ENCODE measurements at regions not wholly inside any gene's neighbourhood (a gene's known extent, or its start where the extent isn't known, plus 50 kb on each side); places are given as distances from the start of the nearest gene placed in this dataset.

- WGBS, 3 donors, result 74 to 81% (median 79%) methylated on average over 14 of the region's 14 CpGs
- H3K36me3 ChIP-seq (ENCODE audit: control insufficient read depth in 3 of 3, insufficient read depth in 2 of 3, low read depth in 1 of 3, low read length in 3 of 3), result no peaks in the 10 kb centered on the region
- no peaks in the 10 kb centered on the region for H3K27me3 ChIP-seq (ENCODE audit: control insufficient read depth in 3 of 3, insufficient read depth in 3 of 3, low read length in 3 of 3)
- no peak overlapping the region for H3K27ac ChIP-seq (ENCODE audit: low read depth in 1 of 3, low read length in 2 of 3)
- H3K4me1 ChIP-seq (ENCODE audit: control insufficient read depth in 3 of 3, insufficient read depth in 2 of 3, low read depth in 1 of 3, low read length in 2 of 3), result peaks cover 2 to 28% (median 4%) of the 10 kb centered on the region in 3 donors
- FAIRE-seq, result no peak
- DNase-seq, result no peak
- H3K4me3 ChIP-seq (ENCODE audit: low read depth in 1 of 3, low read length in 3 of 3), result no peak overlapping the region
- no peaks in the 10 kb centered on the region for H3K9me3 ChIP-seq (ENCODE audit: control insufficient read depth in 2 of 2, insufficient read depth in 1 of 2, low read depth in 1 of 2, low read length in 1 of 2)
These were observed 71.1 kb upstream of the HPCAL1 start for GRCh38 chr2:10231551-10232085.

- no peak for FAIRE-seq
- H3K4me3 ChIP-seq (ENCODE audit: low read depth in 1 of 3, low read length in 3 of 3), result no peak overlapping the region
- H3K36me3 ChIP-seq (ENCODE audit: control insufficient read depth in 3 of 3, insufficient read depth in 2 of 3, low read depth in 1 of 3, low read length in 3 of 3), result no peaks in the 10 kb centered on the region
- 89 to 91% (median 91%) methylated on average over 23 of the region's 23 CpGs for WGBS, 3 donors
- DNase-seq, result no peak
- no peak overlapping the region for H3K27ac ChIP-seq (ENCODE audit: low read depth in 1 of 3, low read length in 2 of 3)
- H3K9me3 ChIP-seq (ENCODE audit: control insufficient read depth in 2 of 2, insufficient read depth in 1 of 2, low read depth in 1 of 2, low read length in 1 of 2), result no peaks in the 10 kb centered on the region
- H3K4me1 ChIP-seq (ENCODE audit: control insufficient read depth in 3 of 3, insufficient read depth in 2 of 3, low read depth in 1 of 3, low read length in 2 of 3), result peaks cover 1 to 21% (median 4%) of the 10 kb centered on the region in 3 donors
- H3K27me3 ChIP-seq (ENCODE audit: control insufficient read depth in 3 of 3, insufficient read depth in 3 of 3, low read length in 3 of 3), result no peaks in the 10 kb centered on the region
These were observed 70.4 kb upstream of the HPCAL1 start for GRCh38 chr2:10232096-10232815.

DNA sequence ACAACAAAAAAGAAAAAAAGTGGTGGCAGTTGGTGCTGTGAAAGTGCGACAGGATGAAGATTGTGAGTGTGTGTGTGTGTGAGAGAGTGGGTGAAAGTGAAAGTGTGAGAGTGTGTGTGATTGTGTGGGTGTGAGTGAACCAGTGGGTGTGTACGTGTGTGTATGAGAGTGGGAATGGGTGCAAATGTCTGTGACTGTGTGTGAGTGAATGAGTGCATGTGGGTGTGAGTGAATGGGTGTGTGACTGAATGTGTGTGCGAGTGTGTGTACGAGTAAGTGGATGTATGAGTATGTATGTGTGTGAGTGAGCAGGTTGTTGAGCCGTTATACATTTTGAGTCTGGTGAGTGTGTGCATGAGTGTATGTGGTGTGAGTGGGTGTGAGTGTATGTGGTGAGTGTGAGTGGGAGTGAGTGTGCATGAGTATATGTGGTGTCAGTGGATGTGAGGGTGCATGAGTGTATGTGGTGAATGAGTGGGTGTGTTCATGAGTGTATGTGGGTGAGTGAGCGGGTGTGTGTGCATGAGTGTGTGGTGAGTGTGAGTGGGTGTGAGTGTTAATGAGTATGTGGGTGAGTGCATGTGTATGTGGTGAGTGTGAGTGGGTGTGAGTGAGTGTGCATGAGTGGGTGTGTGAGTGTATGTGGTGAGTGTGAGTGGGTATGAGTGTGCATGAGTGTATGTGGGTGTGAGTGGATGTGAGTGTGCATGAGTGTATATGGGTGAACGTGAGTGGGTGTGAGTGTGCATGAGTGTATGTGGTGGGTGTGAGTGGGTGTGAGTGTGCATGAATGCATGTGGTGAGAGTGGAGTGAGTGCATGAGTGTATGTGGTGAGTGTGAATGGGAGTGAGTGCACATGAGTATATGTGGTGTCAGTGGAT, 69.3 kb upstream of the HPCAL1 start:
- H3K27me3 ChIP-seq (ENCODE audit: control insufficient read depth in 3 of 3, insufficient read depth in 3 of 3, low read length in 3 of 3), result no peaks in the 10 kb centered on the region
- no peak overlapping the region for H3K4me3 ChIP-seq (ENCODE audit: low read depth in 1 of 3, low read length in 3 of 3)
- no peak overlapping the region for H3K27ac ChIP-seq (ENCODE audit: low read depth in 1 of 3, low read length in 2 of 3)
- peaks cover 0 to 14% (median 4%) of the 10 kb centered on the region in 3 donors for H3K4me1 ChIP-seq (ENCODE audit: control insufficient read depth in 3 of 3, insufficient read depth in 2 of 3, low read depth in 1 of 3, low read length in 2 of 3)
- H3K9me3 ChIP-seq (ENCODE audit: control insufficient read depth in 2 of 2, insufficient read depth in 1 of 2, low read depth in 1 of 2, low read length in 1 of 2), result no peaks in the 10 kb centered on the region
- no peaks in the 10 kb centered on the region for H3K36me3 ChIP-seq (ENCODE audit: control insufficient read depth in 3 of 3, insufficient read depth in 2 of 3, low read depth in 1 of 3, low read length in 3 of 3)
- FAIRE-seq (no peak), DNase-seq (no peak)
- 86 to 94% (median 91%) methylated on average over 7 of the region's 7 CpGs for WGBS, 3 donors

- Histone ChIP-seq H3K4me3 (ENCODE audit: low read depth in 1 of 3, low read length in 3 of 3) (no peak overlapping the region), H3K9me3 (ENCODE audit: control insufficient read depth in 2 of 2, insufficient read depth in 1 of 2, low read depth in 1 of 2, low read length in 1 of 2) (no peaks in the 10 kb centered on the region), H3K36me3 (ENCODE audit: control insufficient read depth in 3 of 3, insufficient read depth in 2 of 3, low read depth in 1 of 3, low read length in 3 of 3) (no peaks in the 10 kb centered on the region), H3K4me1 (ENCODE audit: control insufficient read depth in 3 of 3, insufficient read depth in 2 of 3, low read depth in 1 of 3, low read length in 2 of 3) (peaks cover 0 to 9% (median 3%) of the 10 kb centered on the region in 3 donors), H3K27ac (ENCODE audit: low read depth in 1 of 3, low read length in 2 of 3) (no peak overlapping the region), H3K27me3 (ENCODE audit: control insufficient read depth in 3 of 3, insufficient read depth in 3 of 3, low read length in 3 of 3) (no peaks in the 10 kb centered on the region)
- no peak for DNase-seq
- FAIRE-seq, result no peak
- 85 to 91% (median 88%) methylated on average over 4 of the region's 4 CpGs for WGBS, 3 donors
These were observed 68.7 kb upstream of the HPCAL1 start for GRCh38 chr2:10234013-10234306.

DNA sequence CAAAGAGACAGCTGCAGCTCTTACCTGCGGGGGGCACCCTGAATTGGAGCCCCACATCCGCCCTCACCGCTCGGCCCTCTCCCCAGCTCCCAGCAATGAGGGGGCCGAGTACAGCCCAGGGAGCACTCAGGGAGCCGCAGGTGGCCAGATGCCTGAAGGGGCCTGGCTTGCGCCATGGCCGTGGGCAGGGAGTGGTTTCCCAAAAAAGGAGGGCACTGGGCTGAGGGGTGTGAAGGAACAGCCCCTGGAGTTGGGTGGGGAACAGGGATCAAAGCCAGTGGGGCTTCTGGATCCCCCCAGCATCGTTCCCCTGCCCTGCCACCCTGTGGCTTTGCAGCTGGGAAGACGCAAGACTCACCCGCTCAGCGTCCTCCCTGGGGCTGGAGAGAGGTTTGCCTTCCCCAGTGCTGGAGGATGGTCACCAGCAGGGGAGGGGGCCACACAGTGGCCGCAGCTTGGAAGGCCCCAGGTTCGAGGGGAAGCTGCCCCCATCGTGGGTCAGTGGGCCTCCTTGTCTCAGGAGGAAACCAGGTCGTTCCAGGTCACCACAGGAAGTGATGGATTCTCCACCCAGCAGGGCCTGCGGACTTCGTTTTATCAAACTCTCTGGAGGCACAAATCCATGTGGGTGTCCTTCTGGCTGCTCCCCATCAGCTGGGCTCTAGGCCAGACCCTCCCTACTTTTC, 68.2 kb upstream of the HPCAL1 start:
- DNase-seq (no peak), FAIRE-seq (no peak)
- 65 to 72% (median 67%) methylated on average over 16 to 18 of the region's 18 CpGs for WGBS, 3 donors

DNA sequence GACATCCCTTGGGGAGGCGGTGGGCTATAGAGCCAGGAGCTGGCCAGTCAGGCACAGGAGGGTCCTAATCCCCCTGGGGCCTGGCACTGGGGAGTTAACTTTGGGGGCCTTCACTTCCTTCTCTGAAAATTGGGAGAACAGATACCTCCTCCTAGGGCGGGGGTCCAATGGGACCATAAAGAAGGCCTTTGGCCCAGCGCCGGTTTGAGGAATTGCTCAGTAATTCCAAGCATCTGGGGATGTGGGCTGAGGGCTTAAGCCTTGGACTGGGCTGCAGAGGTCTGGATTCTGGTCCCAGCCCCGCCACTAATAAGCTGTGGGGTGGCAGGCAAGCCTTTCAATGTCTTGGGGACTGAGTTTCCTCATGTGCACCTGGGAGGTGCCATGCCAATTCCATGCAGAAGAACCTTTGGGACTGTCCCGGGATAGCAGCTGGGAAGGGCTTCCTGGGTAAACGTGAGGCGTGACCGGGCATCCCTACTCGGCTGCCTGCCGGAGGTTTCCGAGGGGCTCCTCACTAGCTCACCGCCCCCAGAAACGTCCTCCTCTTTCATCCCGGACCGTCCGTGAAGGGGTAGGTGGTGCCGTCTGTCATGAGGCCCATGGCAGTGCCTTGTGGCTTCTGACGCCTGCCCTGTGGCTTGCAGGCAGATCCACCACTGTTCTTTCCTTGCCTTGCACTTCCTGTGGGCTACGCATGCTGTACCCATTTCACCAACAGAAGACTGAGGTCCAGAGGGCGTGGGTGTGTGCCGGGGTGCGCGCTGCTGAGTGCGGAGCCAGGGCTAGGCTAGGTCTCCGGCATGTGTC, 67.4 kb upstream of the HPCAL1 start:
- DNase-seq, result peak in 1 of 2 donors; percentile 29
- no peak overlapping the region for H3K4me3 ChIP-seq (ENCODE audit: low read depth in 1 of 3, low read length in 3 of 3)
- H3K9me3 ChIP-seq (ENCODE audit: control insufficient read depth in 2 of 2, insufficient read depth in 1 of 2, low read depth in 1 of 2, low read length in 1 of 2), result no peaks in the 10 kb centered on the region
- no peaks in the 10 kb centered on the region for H3K27me3 ChIP-seq (ENCODE audit: control insufficient read depth in 3 of 3, insufficient read depth in 3 of 3, low read length in 3 of 3)
- no peaks in the 10 kb centered on the region for H3K4me1 ChIP-seq (ENCODE audit: control insufficient read depth in 3 of 3, insufficient read depth in 2 of 3, low read depth in 1 of 3, low read length in 2 of 3)
- no peaks in the 10 kb centered on the region for H3K36me3 ChIP-seq (ENCODE audit: control insufficient read depth in 3 of 3, insufficient read depth in 2 of 3, low read depth in 1 of 3, low read length in 3 of 3)
- WGBS, 3 donors, result 63 to 80% (median 69%) methylated on average over 26 of the region's 26 CpGs
- no peak overlapping the region for H3K27ac ChIP-seq (ENCODE audit: low read depth in 1 of 3, low read length in 2 of 3)
- no peak for FAIRE-seq

More for the DNA sequence above, 68.2 kb upstream of the HPCAL1 start:
- H3K27ac ChIP-seq (ENCODE audit: low read depth in 1 of 3, low read length in 2 of 3), result no peak overlapping the region
- no peaks in the 10 kb centered on the region for H3K9me3 ChIP-seq (ENCODE audit: control insufficient read depth in 2 of 2, insufficient read depth in 1 of 2, low read depth in 1 of 2, low read length in 1 of 2)
- no peaks in the 10 kb centered on the region for H3K27me3 ChIP-seq (ENCODE audit: control insufficient read depth in 3 of 3, insufficient read depth in 3 of 3, low read length in 3 of 3)
- H3K36me3 ChIP-seq (ENCODE audit: control insufficient read depth in 3 of 3, insufficient read depth in 2 of 3, low read depth in 1 of 3, low read length in 3 of 3), result no peaks in the 10 kb centered on the region
- H3K4me3 ChIP-seq (ENCODE audit: low read depth in 1 of 3, low read length in 3 of 3), result no peak overlapping the region
- peaks cover 0 to 3% (median 0%) of the 10 kb centered on the region in 3 donors for H3K4me1 ChIP-seq (ENCODE audit: control insufficient read depth in 3 of 3, insufficient read depth in 2 of 3, low read depth in 1 of 3, low read length in 2 of 3)

GRCh38 chr2:10235909-10236550, 66.7 kb upstream of the HPCAL1 start:
- no peaks in the 10 kb centered on the region for H3K27me3 ChIP-seq (ENCODE audit: control insufficient read depth in 3 of 3, insufficient read depth in 3 of 3, low read length in 3 of 3)
- no peaks in the 10 kb centered on the region for H3K4me1 ChIP-seq (ENCODE audit: control insufficient read depth in 3 of 3, insufficient read depth in 2 of 3, low read depth in 1 of 3, low read length in 2 of 3)
- no peaks in the 10 kb centered on the region for H3K9me3 ChIP-seq (ENCODE audit: control insufficient read depth in 2 of 2, insufficient read depth in 1 of 2, low read depth in 1 of 2, low read length in 1 of 2)
- no peaks in the 10 kb centered on the region for H3K36me3 ChIP-seq (ENCODE audit: control insufficient read depth in 3 of 3, insufficient read depth in 2 of 3, low read depth in 1 of 3, low read length in 3 of 3)
- no peak for DNase-seq
- no peak for FAIRE-seq
- H3K27ac ChIP-seq (ENCODE audit: low read depth in 1 of 3, low read length in 2 of 3), result no peak overlapping the region
- WGBS, 3 donors, result 57 to 77% (median 64%) methylated on average over 9 to 11 of the region's 11 CpGs
- no peak overlapping the region for H3K4me3 ChIP-seq (ENCODE audit: low read depth in 1 of 3, low read length in 3 of 3)
